LNCaP clone FGC (cell line): ENCODE measurements at regions not wholly inside any gene's neighbourhood (a gene's known extent, or its start where the extent isn't known, plus 50 kb on each side); places are given as distances from the start of the nearest gene placed in this dataset.

Experiments
- DNase-seq: peaks from one replicate; pipeline ENCODE4 v3.0.0-alpha.2; 2011; ENCODE audit warnings: low read depth
- H3K4me3 ChIP-seq: 2 replicates; pipeline ENCODE4 v1.5.1; 2011; ENCODE audit warnings: mild to moderate bottlenecking, low read depth, low read length, control low read depth
- CTCF ChIP-seq: IDR thresholded peaks from 2 replicates; pipeline ENCODE4 v1.5.1; 2012; ENCODE audit warnings: mild to moderate bottlenecking; ENCODE audit not compliant: control insufficient read depth, insufficient read depth; ENCODE audit errors: extremely low read depth

DNA sequence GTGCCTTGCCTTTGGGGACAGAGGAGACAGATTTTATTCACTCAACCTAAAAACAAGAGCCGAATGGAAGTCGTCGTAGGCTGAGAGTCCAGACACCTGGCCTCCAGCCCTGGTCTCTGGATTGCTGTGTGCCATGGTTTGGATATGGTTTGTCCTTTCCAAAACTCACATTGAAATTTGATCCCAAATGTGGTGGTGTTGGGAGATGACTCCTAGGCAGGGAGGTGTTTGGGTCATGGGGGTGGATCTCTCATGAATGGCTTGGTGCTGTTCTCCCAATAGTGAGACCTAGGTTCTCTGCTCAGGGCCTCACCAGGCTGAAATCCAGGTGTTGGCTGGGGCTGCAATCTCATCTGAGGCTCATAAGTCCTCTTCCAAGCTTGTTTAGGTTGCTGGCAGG lies 75.5 kb downstream of the FOXD2 start:
- no peak for TF ChIP-seq CTCF
- no peak overlapping the region for H3K4me3 ChIP-seq
- DNase-seq, result no peak

GRCh38 chr1:47514229-47514628 lies 76.4 kb downstream of the FOXD2 start:
- DNase-seq, result no peak
- H3K4me3 ChIP-seq, result no peak overlapping the region
- TF ChIP-seq CTCF, result no peak

GRCh38 chr1:47515164-47515789 lies 77.4 kb downstream of the FOXD2 start:
- H3K4me3 ChIP-seq, result no peak overlapping the region
- no peak for DNase-seq
- TF ChIP-seq CTCF, result no peak

GRCh38 chr1:47517946-47518345 lies 80.1 kb downstream of the FOXD2 start:
- no peak overlapping the region for H3K4me3 ChIP-seq
- no peak for TF ChIP-seq CTCF
- no peak for DNase-seq

DNA sequence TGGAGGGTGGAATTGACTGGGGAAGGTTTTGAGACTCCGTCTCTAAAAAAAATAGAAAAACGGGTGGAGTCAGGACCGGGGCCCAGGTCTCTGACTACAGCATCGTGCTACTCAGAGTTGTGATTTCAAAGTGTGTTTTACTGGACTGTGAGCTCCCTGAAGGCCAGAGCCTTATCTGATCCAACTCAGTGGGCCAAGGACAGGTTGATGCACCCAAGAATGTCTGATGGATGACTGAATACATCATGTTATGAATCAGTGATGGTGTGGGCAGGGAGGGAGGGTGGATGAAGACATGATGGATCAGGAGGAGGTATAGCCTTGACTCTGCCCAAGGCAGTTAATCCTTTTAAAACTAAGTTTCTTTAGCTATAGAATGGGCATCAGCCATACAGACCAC lies 81.6 kb downstream of the FOXD2 start:
- no peak overlapping the region for H3K4me3 ChIP-seq
- DNase-seq, result no peak
- TF ChIP-seq CTCF, result no peak

DNA sequence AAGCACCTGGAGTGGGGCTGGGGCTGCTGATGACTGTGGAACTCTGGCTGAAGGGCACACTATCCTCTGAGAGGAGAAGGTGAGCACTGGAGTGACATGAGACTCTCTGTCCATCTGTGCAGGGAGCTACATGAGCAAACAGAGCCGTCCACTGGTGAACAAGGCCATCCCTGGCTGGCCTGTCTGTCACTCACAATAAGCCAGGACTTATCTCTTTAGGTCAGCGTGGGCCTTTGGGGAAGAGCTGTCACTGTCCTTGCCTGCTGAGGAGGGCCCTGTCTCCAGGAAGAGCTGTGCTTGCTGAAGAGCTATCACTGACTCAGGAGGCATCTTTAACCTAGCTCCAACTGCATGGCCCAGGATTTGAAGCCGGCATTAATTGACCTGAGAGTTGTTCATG lies 82.1 kb downstream of the FOXD2 start:
- TF ChIP-seq CTCF, result no peak
- no peak overlapping the region for H3K4me3 ChIP-seq
- DNase-seq, result no peak

DNA sequence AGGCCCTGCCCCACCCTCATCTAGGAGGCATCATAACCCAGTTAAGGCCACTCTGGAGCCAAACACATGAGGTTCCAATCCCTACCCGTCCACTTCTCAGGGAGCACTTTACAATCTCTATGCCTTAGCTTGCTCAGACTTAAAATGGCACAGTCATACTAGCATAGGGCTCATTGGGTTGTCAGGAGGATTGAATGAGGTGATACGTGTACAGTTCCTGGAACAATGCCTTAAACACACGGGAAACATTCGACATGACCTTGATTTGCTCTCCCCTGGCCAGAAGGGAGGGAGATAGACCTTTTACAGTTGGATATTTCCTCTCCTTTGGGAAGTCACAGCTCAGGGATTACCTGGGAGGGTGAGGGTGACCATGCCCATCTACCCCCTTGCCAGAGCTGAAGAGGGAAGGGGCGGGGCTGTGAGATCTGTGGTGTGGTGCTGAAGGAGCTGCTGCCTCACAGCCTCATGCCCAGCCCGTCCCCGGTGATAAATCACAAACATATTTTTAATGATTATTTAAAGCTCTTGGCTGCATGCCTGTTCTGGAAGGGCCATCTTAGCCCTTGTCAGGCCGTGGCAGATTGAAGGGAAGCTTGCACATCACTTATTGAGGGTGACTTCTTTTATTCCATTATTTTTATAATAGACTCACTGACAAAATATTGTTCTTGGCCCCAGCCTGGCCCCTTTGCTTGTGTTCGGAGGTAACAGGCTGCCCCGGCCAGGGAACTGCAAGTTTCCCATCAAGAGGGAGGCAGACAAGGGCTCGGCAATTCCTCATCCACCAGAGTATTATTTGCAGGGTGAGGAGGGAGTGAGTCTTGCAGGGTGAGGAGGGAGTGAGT lies 83.4 kb downstream of the FOXD2 start:
- no peak for TF ChIP-seq CTCF
- no peak for DNase-seq
- H3K4me3 ChIP-seq, result no peak overlapping the region
